Testis (tissue), 2 donors: ENCODE measurements at regions not wholly inside any gene's neighbourhood (a gene's known extent, or its start where the extent isn't known, plus 50 kb on each side); places are given as distances from the start of the nearest gene placed in this dataset.

Experiments used
- CTCF ChIP-seq, 3 experiments: fragments of 450-650 bp in 2 of 3; fragments of 200-600 bp in 1 of 3; sonication (generic) in 1 of 3; IDR thresholded peaks; one replicate each; pipeline ENCODE4 v1.5.1; 2016 to 2019; ENCODE audit warnings: antibody characterized with exemption in 3 of 3, mild to moderate bottlenecking in 2 of 3, moderate library complexity in 1 of 3
- POLR2A ChIP-seq: fragments of 450-650 bp; IDR thresholded peaks from one replicate; pipeline ENCODE4 v1.6.1; 2017; ENCODE audit warnings: antibody characterized with exemption, mild to moderate bottlenecking, moderate library complexity

DNA sequence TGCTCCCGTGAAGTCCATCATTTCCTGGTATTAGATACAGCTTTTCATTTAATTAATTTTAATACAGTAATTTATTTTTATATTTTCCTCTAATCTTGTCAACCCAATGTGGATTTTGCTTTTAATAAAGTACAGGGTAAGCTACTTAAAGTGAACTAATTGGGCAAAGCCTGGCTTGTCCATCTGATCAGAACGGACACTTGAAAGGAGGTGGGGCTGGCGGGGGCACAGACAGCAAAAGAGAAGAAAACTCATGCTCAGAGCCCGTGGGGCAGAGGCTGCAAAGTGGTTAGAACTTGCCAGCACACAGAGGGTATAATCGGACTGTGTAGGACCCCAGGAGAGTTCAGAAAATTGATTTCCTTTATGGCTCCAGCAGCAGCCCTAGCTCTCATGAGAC lies 443.1 kb upstream of the MDFIC2 start:
- TF ChIP-seq POLR2A (no peak), CTCF (IDR thresholded peaks at IDR 0.05) (no peak)
